Right renal pelvis (tissue), 4 donors: ENCODE measurements at regions not wholly inside any gene's neighbourhood (a gene's known extent, or its start where the extent isn't known, plus 50 kb on each side); places are given as distances from the start of the nearest gene placed in this dataset.

Experiments
- DNase-seq, 4 donors: peaks; one replicate each; pipeline ENCODE4 v3.0.0-alpha.2; 2013; ENCODE audit warnings: low read depth in 4 of 4, low spot score in 3 of 4, missing footprints in 1 of 4

GRCh38 chr10:2301227-2301626 lies 563.9 kb upstream of the ADARB2 start:
- no peak for DNase-seq

DNA sequence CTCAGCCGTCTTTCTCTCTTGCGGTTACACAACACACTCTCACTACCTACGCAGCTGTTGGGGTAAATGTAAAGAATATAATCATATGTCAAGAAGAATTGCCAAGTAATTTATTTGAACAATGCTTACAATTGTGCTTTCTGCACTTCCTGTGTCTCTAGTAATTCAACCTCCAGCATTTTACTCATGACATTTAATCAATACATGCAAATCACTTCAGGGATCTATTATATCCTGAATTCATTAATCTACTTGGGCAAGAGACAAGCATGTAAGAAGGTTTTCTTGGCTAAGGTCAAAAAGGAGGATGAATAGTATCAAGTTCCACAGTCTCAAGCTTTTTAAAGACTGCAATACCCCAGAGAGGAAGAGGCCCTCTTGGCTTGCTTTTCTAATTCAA lies 562.9 kb upstream of the ADARB2 start:
- DNase-seq, result no peak

- DNase-seq, result no peak
Measured at GRCh38 chr10:2296179-2296891, 559.0 kb upstream of the ADARB2 start.

DNA sequence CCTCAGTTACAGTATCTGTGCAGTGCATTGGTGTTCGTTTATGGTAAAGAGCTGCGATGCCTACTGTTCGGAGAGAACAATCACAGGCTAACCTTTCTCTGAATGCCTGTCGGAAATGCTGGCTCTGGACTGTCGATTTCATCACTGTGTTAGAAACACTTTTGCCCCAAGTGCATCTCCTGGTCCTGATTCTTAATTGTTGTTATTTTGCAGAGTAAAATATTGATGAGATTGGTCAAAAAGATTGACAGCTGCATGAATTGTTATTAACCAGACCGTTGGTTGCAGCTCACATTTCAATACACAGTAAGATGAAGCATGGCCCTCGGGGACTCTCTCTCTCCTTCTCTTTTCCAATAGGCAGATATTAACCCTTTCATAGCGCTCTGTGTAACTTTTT lies 557.4 kb upstream of the ADARB2 start:
- no peak for DNase-seq

DNA sequence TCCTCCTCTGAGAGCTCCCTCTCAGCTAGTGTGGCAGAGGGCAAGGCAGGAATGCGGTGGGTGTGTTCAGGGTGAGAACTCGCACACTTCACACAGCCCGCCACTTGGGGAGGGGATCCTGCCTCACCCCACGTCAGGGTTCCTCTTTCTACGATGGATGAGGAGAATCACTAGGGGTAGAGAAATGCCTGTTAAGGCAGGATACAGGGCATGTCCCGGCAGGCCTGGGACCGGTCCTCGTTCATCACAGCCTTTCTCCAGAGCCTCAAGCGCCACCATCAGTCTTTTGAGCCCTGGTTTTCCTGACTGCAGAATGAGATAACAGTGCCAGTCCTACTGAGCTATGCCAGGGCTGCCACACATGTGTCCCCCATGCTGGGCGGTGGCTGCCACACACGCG lies 546.7 kb upstream of the ADARB2 start:
- no peak for DNase-seq

GRCh38 chr10:2282202-2282601 lies 544.9 kb upstream of the ADARB2 start:
- DNase-seq, result no peak

DNA sequence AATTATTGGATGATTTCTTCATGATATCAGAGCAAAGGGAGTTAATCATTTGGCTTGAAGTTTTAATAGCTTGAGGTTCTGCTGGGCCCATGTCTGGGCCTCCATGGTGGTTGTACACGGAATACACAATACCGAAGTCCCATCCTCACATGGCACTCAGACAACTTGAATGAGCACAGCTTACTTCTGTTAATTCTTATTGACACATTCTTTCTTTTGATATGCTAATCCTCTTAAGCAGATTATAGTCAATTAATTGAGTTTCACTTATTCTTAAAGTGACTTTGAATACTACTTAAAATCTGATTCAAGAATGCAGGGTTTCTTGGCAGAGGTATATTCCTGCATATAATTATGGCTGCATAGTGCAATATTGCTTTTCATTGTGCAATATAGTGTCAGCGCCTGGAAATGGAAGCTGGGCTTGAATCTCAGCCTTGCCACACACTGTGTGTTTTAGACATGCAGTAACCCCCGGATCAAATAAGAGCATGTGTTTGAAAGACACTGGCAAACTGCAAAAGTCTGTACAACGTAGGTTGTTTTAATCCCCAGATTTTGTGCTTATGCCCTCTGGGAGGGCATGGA lies 543.5 kb upstream of the ADARB2 start:
- no peak for DNase-seq

- no peak for DNase-seq
Measured at GRCh38 chr10:2279711-2280110, 542.4 kb upstream of the ADARB2 start.

DNA sequence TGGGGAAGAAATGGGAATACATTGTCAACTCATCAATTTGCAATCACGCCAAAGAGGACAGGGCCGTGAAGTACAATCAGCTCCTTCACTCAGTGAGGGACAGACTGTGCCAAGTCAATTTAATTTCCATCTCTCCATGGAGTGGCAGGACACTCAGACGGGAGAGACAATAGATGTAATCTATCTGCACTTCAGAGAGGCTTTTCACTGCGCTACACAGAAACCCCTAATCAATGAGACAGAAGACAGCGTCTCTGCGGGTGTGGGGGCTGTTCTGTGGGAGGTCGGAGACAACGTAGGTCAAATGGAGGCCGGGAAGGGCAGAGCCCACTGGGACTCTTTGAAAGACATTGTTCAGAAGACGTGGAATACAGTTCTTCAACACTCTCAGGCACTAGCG lies 541.0 kb upstream of the ADARB2 start:
- DNase-seq, result no peak

DNA sequence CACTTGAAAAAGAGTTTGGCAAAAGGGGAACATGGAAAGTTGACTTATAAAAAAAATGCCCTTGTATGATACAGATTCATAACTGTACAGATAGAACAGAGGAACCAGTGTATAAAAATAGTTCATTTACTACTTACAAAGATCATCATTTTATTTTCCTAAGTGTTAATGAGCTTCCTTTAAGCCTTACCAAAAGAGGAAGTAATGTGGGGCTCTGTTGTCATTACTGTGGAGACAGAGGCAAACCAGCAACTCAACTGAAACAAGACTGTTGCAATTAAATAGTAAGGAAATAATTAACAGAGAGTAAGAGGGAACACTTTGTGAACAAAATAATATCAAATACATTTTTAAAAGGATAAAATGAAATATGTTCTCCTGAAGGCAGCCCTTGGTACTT lies 526.2 kb upstream of the ADARB2 start:
- DNase-seq, result no peak

GRCh38 chr10:2262878-2263277 lies 525.6 kb upstream of the ADARB2 start:
- no peak for DNase-seq

DNA sequence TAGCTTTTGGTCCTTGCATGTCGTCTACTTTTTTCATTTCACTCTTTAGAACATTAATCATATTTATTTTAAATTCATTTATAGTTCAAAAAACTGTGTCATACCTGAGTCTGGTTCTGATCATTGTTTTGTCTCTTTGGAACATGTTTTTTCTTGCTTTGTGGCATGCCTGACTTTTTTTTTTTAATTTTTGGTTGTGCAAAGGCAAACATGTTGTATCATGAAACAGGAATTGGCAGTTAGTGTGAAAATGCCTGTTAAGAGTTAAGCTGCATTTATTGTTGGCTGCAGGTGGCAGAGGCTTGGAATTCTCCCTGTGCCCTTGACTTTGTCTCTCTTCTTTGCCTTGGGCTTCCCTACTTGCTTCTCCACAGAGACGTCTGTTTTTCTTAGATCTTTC lies 525.0 kb upstream of the ADARB2 start:
- no peak for DNase-seq

- no peak for DNase-seq
Measured at GRCh38 chr10:2256241-2256640, 518.9 kb upstream of the ADARB2 start.

DNA sequence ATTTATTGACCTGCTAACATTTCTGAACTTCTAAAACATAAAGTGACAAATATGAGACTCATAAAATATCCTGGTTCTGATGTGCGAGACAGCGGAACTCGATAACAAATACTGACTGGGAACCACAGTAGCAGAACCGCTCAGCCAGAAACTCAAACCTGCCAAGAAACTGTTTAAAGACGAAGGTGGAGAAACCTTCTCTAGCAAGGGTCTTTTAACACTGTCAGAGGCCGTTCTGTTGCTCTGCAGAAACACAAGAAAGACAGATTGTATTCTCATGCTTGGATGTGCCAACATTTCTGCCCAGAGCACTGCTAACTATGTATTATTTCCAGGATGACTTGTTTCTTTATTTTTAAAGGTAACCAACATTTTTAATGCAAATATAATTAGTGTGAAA lies 514.8 kb upstream of the ADARB2 start:
- no peak for DNase-seq

- DNase-seq, result no peak
Measured at GRCh38 chr10:2251631-2252030, 514.3 kb upstream of the ADARB2 start.

- DNase-seq, result no peak
Measured at GRCh38 chr10:2246747-2247146, 509.4 kb upstream of the ADARB2 start.

DNA sequence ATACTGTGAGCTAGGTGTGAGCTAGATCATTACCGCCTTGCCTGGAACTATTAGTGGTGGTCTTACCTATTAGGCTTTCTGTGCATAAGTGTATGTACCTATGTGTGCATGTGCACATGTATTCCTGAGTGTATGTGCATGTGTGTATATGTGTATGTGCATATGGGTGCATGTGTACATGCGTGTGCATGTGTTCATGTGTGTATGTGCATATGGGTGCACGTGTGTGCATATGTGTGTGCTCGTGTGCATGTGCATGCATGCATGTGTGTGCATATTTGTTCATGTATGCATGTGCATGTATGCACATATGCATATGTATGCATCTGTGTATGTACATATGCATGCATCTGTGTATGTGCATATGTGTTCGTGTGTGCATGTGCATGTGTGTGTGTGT lies 508.3 kb upstream of the ADARB2 start:
- no peak for DNase-seq

DNA sequence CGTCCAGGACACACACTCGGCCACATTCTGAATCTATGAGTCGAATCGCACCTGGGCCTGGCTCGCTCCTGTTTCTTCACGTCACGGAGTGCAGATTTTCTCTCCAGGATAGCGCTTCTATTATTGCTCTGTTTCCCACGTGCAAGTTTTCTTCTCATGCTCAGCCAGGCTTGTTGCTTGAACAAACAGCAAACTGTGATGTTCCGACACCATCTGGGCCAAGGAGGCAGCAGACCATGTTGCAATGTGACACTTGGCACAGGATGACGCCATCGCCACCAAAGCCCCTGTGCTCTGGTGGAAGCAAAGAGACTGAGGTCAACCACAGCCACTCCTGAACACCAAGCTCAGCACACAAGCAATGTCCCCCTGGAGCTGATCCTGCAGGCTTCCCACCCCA lies 507.1 kb upstream of the ADARB2 start:
- DNase-seq, result no peak

GRCh38 chr10:2236876-2237275 lies 499.6 kb upstream of the ADARB2 start:
- DNase-seq, result no peak

- no peak for DNase-seq
Measured at GRCh38 chr10:2232479-2232878, 495.2 kb upstream of the ADARB2 start.

- DNase-seq, result no peak
Measured at GRCh38 chr10:2230478-2230877, 493.2 kb upstream of the ADARB2 start.

GRCh38 chr10:2228320-2228901 lies 491.1 kb upstream of the ADARB2 start:
- DNase-seq, result no peak
